ENCODE measurements at regions not wholly inside any gene's neighbourhood (a gene's known extent, or its start where the extent isn't known, plus 50 kb on each side); places are given as distances from the start of the nearest gene placed in this dataset.

- no peak for DNase-seq
- intact Hi-C loops (cut with DNase I): no loop called here
Observed at GRCh38 chr5:145178641-145179523, 656.3 kb downstream of the PRELID2 start.

- intact Hi-C loops (cut with DNase I): no loop called here
Observed at GRCh38 chr5:145176041-145176440, 659.1 kb downstream of the PRELID2 start.

GRCh38 chr5:145166110-145166509 is 669.0 kb downstream of the PRELID2 start:
- intact Hi-C loops (cut with DNase I): no loop called here
- no peak for DNase-seq

More at GRCh38 chr5:145176041-145176440, 659.1 kb downstream of the PRELID2 start:
- DNase-seq: no peak

- intact Hi-C loops (cut with DNase I): no loop called here
Observed at GRCh38 chr5:145163876-145164275, 671.3 kb downstream of the PRELID2 start.

GRCh38 chr5:145162626-145163025 is 672.5 kb downstream of the PRELID2 start:
- intact Hi-C loops (cut with DNase I): no loop called here
- DNase-seq: no peak

More at GRCh38 chr5:145163876-145164275, 671.3 kb downstream of the PRELID2 start:
- no peak for DNase-seq

GRCh38 chr5:145161391-145161790 is 673.8 kb downstream of the PRELID2 start:
- intact Hi-C loops (cut with DNase I): no loop called here
- DNase-seq: no peak

GRCh38 chr5:145160679-145161078 is 674.5 kb downstream of the PRELID2 start:
- intact Hi-C loops (cut with DNase I): no loop called here
- no peak for DNase-seq

GRCh38 chr5:145158730-145159129 is 676.4 kb downstream of the PRELID2 start:
- intact Hi-C loops (cut with DNase I): no loop called here
- DNase-seq: no peak

- no peak for DNase-seq
- intact Hi-C loops (cut with DNase I): no loop called here
Observed at GRCh38 chr5:145157841-145158240, 677.3 kb downstream of the PRELID2 start.

GRCh38 chr5:145141534-145141933 is 693.6 kb downstream of the PRELID2 start:
- DNase-seq: no peak
- intact Hi-C loops (cut with DNase I): no loop called here

GRCh38 chr5:145130996-145131395 is 704.1 kb downstream of the PRELID2 start:
- DNase-seq: no peak
- intact Hi-C loops (cut with DNase I): no loop called here

- intact Hi-C loops (cut with DNase I): no loop called here
Observed at GRCh38 chr5:145129797-145130196, 705.3 kb downstream of the PRELID2 start.

GRCh38 chr5:145124806-145125205 is 710.3 kb downstream of the PRELID2 start:
- intact Hi-C loops (cut with DNase I): no loop called here
- no peak for DNase-seq

More at GRCh38 chr5:145129797-145130196, 705.3 kb downstream of the PRELID2 start:
- DNase-seq: no peak

GRCh38 chr5:145118611-145119010 is 716.5 kb downstream of the PRELID2 start:
- intact Hi-C loops (cut with DNase I): no loop called here
- DNase-seq: no peak

- intact Hi-C loops (cut with DNase I): no loop called here
Observed at GRCh38 chr5:145118127-145118526, 717.0 kb downstream of the PRELID2 start.

GRCh38 chr5:145117285-145117684 is 717.9 kb downstream of the PRELID2 start:
- intact Hi-C loops (cut with DNase I): no loop called here
- DNase-seq: no peak

More at GRCh38 chr5:145118127-145118526, 717.0 kb downstream of the PRELID2 start:
- DNase-seq: no peak

GRCh38 chr5:145111420-145111819 is 723.7 kb downstream of the PRELID2 start:
- intact Hi-C loops (cut with DNase I): no loop called here
- peak in 1 of 42 donors; percentile 1 for DNase-seq

GRCh38 chr5:145110834-145111233 is 724.3 kb downstream of the PRELID2 start:
- intact Hi-C loops (cut with DNase I): no loop called here
- no peak for DNase-seq

GRCh38 chr5:145110181-145110580 is 725.0 kb downstream of the PRELID2 start:
- intact Hi-C loops (cut with DNase I): no loop called here
- DNase-seq: no peak

- no peak for DNase-seq
- intact Hi-C loops (cut with DNase I): no loop called here
Observed at GRCh38 chr5:145105384-145105783, 729.8 kb downstream of the PRELID2 start.

GRCh38 chr5:145104106-145104505 is 731.0 kb downstream of the PRELID2 start:
- intact Hi-C loops (cut with DNase I): no loop called here
- no peak for DNase-seq
